ENCODE measurements at regions not wholly inside any gene's neighbourhood (a gene's known extent, or its start where the extent isn't known, plus 50 kb on each side); places are given as distances from the start of the nearest gene placed in this dataset.

DNA sequence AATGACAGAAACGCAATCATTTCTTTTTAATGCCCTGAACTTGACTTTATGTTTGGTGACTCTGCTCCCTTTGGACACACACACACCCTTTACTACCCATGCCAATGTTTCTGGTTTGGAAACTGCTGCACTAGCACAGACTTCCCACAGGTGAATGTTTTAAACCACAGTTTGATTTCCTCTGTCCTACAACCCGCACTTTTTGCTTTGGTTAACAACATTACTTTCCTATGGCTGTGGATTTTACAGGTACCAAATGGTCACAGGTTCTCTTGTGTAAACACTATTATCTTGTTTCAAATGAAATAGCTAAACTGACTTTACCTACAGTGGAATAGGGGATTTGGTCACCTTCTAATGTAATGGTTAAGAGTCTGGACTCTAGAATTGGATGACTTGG lies 51.5 kb upstream of the ZNF644 start:
- TF ChIP-seq CTCF (IDR thresholded peaks at IDR 0.05 in 2 of 3, conservative IDR thresholded peaks at IDR 0.05 in 1 of 3; ENCODE audit: borderline replicate concordance in 1 of 3, insufficient read depth in 1 of 3, low read depth in 2 of 3, low read length in 2 of 3) (no peak), EZH2 (IDR thresholded peaks at IDR 0.05) (no peak), POLR2A (IDR thresholded peaks at IDR 0.05; ENCODE audit: borderline replicate concordance, extremely low read depth, insufficient read depth, insufficient read length) (no peak), REST (IDR thresholded peaks at IDR 0.05; ENCODE audit: low read depth) (no peak)
- TF ChIP-seq, protein P1, sequence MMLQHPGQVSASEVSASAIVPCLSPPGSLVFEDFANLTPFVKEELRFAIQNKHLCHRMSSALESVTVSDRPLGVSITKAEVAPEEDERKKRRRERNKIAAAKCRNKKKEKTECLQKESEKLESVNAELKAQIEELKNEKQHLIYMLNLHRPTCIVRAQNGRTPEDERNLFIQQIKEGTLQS (IDR thresholded peaks at IDR 0.05) = no peak
